ENCODE measurements at regions not wholly inside any gene's neighbourhood (a gene's known extent, or its start where the extent isn't known, plus 50 kb on each side); places are given as distances from the start of the nearest gene placed in this dataset.

DNA sequence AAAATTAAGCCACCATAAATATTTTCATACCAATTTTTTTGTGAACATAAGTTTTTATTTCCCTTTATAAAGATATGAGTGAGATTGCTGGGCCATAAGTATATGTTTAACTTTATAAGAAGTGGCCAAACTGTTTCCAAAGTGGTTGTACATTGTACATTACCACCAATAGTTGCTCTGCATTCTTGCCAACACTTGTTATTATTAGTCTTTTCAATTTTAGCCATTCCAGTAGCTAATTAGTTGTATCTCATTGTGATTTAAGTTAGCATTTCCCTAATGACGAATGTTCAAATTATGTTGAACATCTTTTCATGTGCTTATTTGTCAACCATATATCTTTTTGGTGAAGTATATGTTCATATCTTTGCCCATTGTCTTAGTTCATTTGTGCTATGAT lies 64.0 kb upstream of the DNAH14 start:
- TF ChIP-seq, protein P1, sequence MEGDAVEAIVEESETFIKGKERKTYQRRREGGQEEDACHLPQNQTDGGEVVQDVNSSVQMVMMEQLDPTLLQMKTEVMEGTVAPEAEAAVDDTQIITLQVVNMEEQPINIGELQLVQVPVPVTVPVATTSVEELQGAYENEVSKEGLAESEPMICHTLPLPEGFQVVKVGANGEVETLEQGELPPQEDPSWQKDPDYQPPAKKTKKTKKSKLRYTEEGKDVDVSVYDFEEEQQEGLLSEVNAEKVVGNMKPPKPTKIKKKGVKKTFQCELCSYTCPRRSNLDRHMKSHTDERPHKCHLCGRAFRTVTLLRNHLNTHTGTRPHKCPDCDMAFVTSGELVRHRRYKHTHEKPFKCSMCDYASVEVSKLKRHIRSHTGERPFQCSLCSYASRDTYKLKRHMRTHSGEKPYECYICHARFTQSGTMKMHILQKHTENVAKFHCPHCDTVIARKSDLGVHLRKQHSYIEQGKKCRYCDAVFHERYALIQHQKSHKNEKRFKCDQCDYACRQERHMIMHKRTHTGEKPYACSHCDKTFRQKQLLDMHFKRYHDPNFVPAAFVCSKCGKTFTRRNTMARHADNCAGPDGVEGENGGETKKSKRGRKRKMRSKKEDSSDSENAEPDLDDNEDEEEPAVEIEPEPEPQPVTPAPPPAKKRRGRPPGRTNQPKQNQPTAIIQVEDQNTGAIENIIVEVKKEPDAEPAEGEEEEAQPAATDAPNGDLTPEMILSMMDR (conservative IDR thresholded peaks at IDR 0.05), result no peak
- no peak for TF ChIP-seq ZFX (IDR thresholded peaks at IDR 0.05)

Measured in C4-2B (cell line).